ENCODE measurements at regions not wholly inside any gene's neighbourhood (a gene's known extent, or its start where the extent isn't known, plus 50 kb on each side); places are given as distances from the start of the nearest gene placed in this dataset.
A peak's percentile ranks its signal among the peaks of the same experiment; 100 is the strongest.

- DNase-seq (ENCODE audit: low read depth), result no peak
- no peak for TF ChIP-seq CTCF (conservative IDR thresholded peaks at IDR 0.05; ENCODE audit: low read depth, low read length)
- no peak overlapping the region for H3K4me3 ChIP-seq (ENCODE audit: low read length)
These were observed 106.8 kb downstream of the TOMM20 start for GRCh38 chr1:235021815-235022214.

- no peak overlapping the region for H3K4me3 ChIP-seq (ENCODE audit: low read length)
- no peak for DNase-seq (ENCODE audit: low read depth)
- no peak for TF ChIP-seq CTCF (conservative IDR thresholded peaks at IDR 0.05; ENCODE audit: low read depth, low read length)
These were observed 107.3 kb downstream of the TOMM20 start for GRCh38 chr1:235021321-235021720.

GRCh38 chr1:235019961-235020360 lies 108.7 kb downstream of the TOMM20 start:
- no peak overlapping the region for H3K4me3 ChIP-seq (ENCODE audit: low read length)
- DNase-seq (ENCODE audit: low read depth), result no peak
- no peak for TF ChIP-seq CTCF (conservative IDR thresholded peaks at IDR 0.05; ENCODE audit: low read depth, low read length)

- DNase-seq (ENCODE audit: low read depth), result no peak
- no peak for TF ChIP-seq CTCF (conservative IDR thresholded peaks at IDR 0.05; ENCODE audit: low read depth, low read length)
- H3K4me3 ChIP-seq (ENCODE audit: low read length), result no peak overlapping the region
These were observed 109.2 kb downstream of the TOMM20 start for GRCh38 chr1:235019471-235019870.

GRCh38 chr1:235018720-235019444 lies 109.8 kb downstream of the TOMM20 start:
- TF ChIP-seq CTCF (conservative IDR thresholded peaks at IDR 0.05; ENCODE audit: low read depth, low read length), result no peak
- H3K4me3 ChIP-seq (ENCODE audit: low read length), result no peak overlapping the region
- no peak for DNase-seq (ENCODE audit: low read depth)

GRCh38 chr1:235018161-235018560 lies 110.5 kb downstream of the TOMM20 start:
- DNase-seq (ENCODE audit: low read depth), result peak; percentile 52

More at GRCh38 chr1:235018161-235018560, 110.5 kb downstream of the TOMM20 start:
- H3K4me3 ChIP-seq (ENCODE audit: low read length), result no peak overlapping the region
- TF ChIP-seq CTCF (conservative IDR thresholded peaks at IDR 0.05; ENCODE audit: low read depth, low read length), result no peak

Measured in retinal pigment epithelial cell (primary cell).